WTC11 (cell line): ENCODE measurements at regions not wholly inside any gene's neighbourhood (a gene's known extent, or its start where the extent isn't known, plus 50 kb on each side); places are given as distances from the start of the nearest gene placed in this dataset.

ENCODE experiments used
- ATAC-seq: fragments of 200-7000 bp; cut with Tn5 transposase; 2 replicates; pipeline ENCODE4 v1.10.0; 2021; ENCODE audit warnings: mild to moderate bottlenecking, moderate library complexity
- CTCF ChIA-PET: fragments of 300-600 bp; sonication (Branson Sonifier 250); formaldehyde crosslinking; loops from one replicate; lab custom pipeline; 2021; ENCODE audit warnings: antibody characterized with exemption; lab: Charles Lee
- POLR2A ChIA-PET: fragments of 350-600 bp; sonication (Branson Sonifier 250); formaldehyde crosslinking; loops from one replicate; lab custom pipeline; 2021; ENCODE audit warnings: antibody characterized with exemption; lab: Charles Lee
- DNase-seq: peaks from one replicate; pipeline ENCODE4 v3.0.0; 2021; ENCODE audit warnings: low spot score
- H3K27ac Mint-ChIP-seq: 2 replicates; pipeline ENCODE4 v1.8.0; 2021; ENCODE audit warnings: mixed read lengths
- H3K27me3 Mint-ChIP-seq: 2 replicates; pipeline ENCODE4 v1.8.0; 2021; ENCODE audit warnings: low read depth, mild to moderate bottlenecking, moderate library complexity, mixed read lengths
- H3K36me3 Mint-ChIP-seq: 2 replicates; pipeline ENCODE4 v1.8.0; 2021; ENCODE audit warnings: mixed read lengths
- H3K4me1 Mint-ChIP-seq: 2 replicates; pipeline ENCODE4 v1.8.0; 2022; ENCODE audit warnings: mixed read lengths
- H3K4me3 Mint-ChIP-seq: 2 replicates; pipeline ENCODE4 v1.8.0; 2021; ENCODE audit warnings: mild to moderate bottlenecking, moderate library complexity, mixed read lengths
- H3K9me3 Mint-ChIP-seq: 2 replicates; pipeline ENCODE4 v1.8.0; 2021; ENCODE audit warnings: mixed read lengths
- FOXP1 ChIP-seq: sonication (generic); formaldehyde crosslinking; IDR thresholded peaks from 2 replicates; pipeline ENCODE4 v1.8.0; 2022; ENCODE audit warnings: missing genetic modification reagents, mild to moderate bottlenecking, moderate library complexity, borderline replicate concordance
- GRHL2 ChIP-seq: fragments of 250-450 bp; sonication (Bioruptor Pico); IDR thresholded peaks from 2 replicates; pipeline ENCODE4 v1.8.0; 2022; ENCODE audit warnings: mild to moderate bottlenecking, moderate library complexity; ENCODE audit not compliant: insufficient replicate concordance, severe bottlenecking
- JAZF1 ChIP-seq: fragments of 250-450 bp; sonication (Bioruptor Pico); IDR thresholded peaks from 2 replicates; pipeline ENCODE4 v1.9.0; 2021; ENCODE audit warnings: moderate library complexity, mild to moderate bottlenecking, inconsistent platforms
- NFYB ChIP-seq: sonication (generic); formaldehyde crosslinking; conservative IDR thresholded peaks from 2 replicates; pipeline ENCODE4 v1.8.0; 2022; ENCODE audit warnings: low read depth, missing genetic modification reagents
- PRRX2 ChIP-seq: fragments of 250-450 bp; sonication (Bioruptor Pico); IDR thresholded peaks from 2 replicates; pipeline ENCODE4 v1.8.0; 2021; ENCODE audit warnings: mild to moderate bottlenecking
- SP1 ChIP-seq: sonication (generic); formaldehyde crosslinking; conservative IDR thresholded peaks from 2 replicates; pipeline ENCODE4 v1.8.1; 2022; ENCODE audit warnings: missing genetic modification reagents
- TP53 ChIP-seq: sonication (generic); formaldehyde crosslinking; IDR thresholded peaks from 2 replicates; pipeline ENCODE4 v1.8.1; 2023; ENCODE audit warnings: mild to moderate bottlenecking, missing genetic modification reagents
- ZNF121 ChIP-seq: sonication (generic); formaldehyde crosslinking; IDR thresholded peaks from 2 replicates; pipeline ENCODE4 v1.8.0; 2023; ENCODE audit warnings: missing genetic modification reagents
- ZNF232 ChIP-seq: sonication (generic); formaldehyde crosslinking; IDR thresholded peaks from 2 replicates; pipeline ENCODE4 v1.8.0; 2022; ENCODE audit warnings: mild to moderate bottlenecking, missing genetic modification reagents
- ZNF263 ChIP-seq: sonication (generic); formaldehyde crosslinking; IDR thresholded peaks from 2 replicates; pipeline ENCODE4 v1.8.1; 2022; ENCODE audit warnings: low read depth, mild to moderate bottlenecking, moderate library complexity, missing genetic modification reagents
- ZNF317 ChIP-seq: sonication (generic); formaldehyde crosslinking; IDR thresholded peaks from 2 replicates; pipeline ENCODE4 v1.8.1; 2023; ENCODE audit warnings: low read depth, mild to moderate bottlenecking, moderate library complexity, missing genetic modification reagents, borderline replicate concordance
- TF ChIP-seq, protein P1 (sequence below): fragments of 250-450 bp; sonication (Bioruptor Pico); IDR thresholded peaks from 2 replicates; pipeline ENCODE4 v1.9.0; 2021; ENCODE audit warnings: mild to moderate bottlenecking
- TF ChIP-seq, protein P2 (sequence below): sonication (generic); formaldehyde crosslinking; IDR thresholded peaks from 2 replicates; pipeline ENCODE4 v1.8.0; 2022; ENCODE audit warnings: mild to moderate bottlenecking, missing genetic modification reagents
- TF ChIP-seq, protein P3 (sequence below): fragments of 250-450 bp; sonication (Bioruptor Pico); IDR thresholded peaks from 2 replicates; pipeline ENCODE4 v1.9.0; 2021; ENCODE audit warnings: mild to moderate bottlenecking
- TF ChIP-seq, protein P4 (sequence below): fragments of 250-450 bp; sonication (Bioruptor Pico); IDR thresholded peaks from 2 replicates; pipeline ENCODE4 v2.1.2; 2022; ENCODE audit warnings: mild to moderate bottlenecking, moderate library complexity
- TF ChIP-seq, protein P5 (sequence below): sonication (generic); formaldehyde crosslinking; IDR thresholded peaks from 2 replicates; pipeline ENCODE4 v1.8.0; 2022; ENCODE audit warnings: mild to moderate bottlenecking, missing genetic modification reagents
- TF ChIP-seq, protein P6 (sequence below): fragments of 250-450 bp; sonication (Bioruptor Pico); IDR thresholded peaks from 2 replicates; pipeline ENCODE4 v1.9.0; 2021; ENCODE audit warnings: moderate library complexity, mild to moderate bottlenecking, inconsistent platforms, borderline replicate concordance
- TF ChIP-seq, protein P7 (sequence below): sonication (generic); formaldehyde crosslinking; IDR thresholded peaks from 2 replicates; pipeline ENCODE4 v1.8.0; 2023; ENCODE audit warnings: mild to moderate bottlenecking, missing genetic modification reagents
- TF ChIP-seq, protein P8 (sequence below): sonication (generic); formaldehyde crosslinking; IDR thresholded peaks from 2 replicates; pipeline ENCODE4 v1.8.0; 2023; ENCODE audit warnings: missing genetic modification reagents

DNA sequence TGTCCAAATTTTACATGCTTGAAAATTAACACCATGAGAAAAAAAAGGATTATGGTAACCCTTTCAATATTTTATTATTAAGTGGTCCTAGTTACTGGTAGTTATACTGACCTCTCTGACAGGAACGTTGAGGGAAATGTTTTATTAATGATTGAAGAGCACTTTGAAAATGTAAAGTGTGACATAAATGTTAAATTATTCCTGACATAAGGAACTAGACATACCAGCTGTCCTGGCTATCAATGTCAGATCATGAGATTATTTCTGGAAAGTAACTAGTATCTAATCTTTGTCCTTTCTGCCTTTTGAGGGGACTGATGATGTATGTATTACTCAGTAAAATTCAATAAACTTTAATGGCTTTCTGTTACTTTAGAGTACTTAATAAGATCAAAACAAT is 1538.5 kb upstream of the CDH6 start:
- no peaks in the 10 kb centered on the region; the same call in none of the 2 replicates for H3K27me3 Mint-ChIP-seq
- DNase-seq (no peak), ATAC-seq (no peak)
- CTCF ChIA-PET: no interaction called here
- TF ChIP-seq PRRX2 (CRISPR knock-in tag): no peak
- TF ChIP-seq, protein P1, sequence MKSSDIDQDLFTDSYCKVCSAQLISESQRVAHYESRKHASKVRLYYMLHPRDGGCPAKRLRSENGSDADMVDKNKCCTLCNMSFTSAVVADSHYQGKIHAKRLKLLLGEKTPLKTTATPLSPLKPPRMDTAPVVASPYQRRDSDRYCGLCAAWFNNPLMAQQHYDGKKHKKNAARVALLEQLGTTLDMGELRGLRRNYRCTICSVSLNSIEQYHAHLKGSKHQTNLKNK (CRISPR knock-in tag): no peak
- TF ChIP-seq, protein P2, sequence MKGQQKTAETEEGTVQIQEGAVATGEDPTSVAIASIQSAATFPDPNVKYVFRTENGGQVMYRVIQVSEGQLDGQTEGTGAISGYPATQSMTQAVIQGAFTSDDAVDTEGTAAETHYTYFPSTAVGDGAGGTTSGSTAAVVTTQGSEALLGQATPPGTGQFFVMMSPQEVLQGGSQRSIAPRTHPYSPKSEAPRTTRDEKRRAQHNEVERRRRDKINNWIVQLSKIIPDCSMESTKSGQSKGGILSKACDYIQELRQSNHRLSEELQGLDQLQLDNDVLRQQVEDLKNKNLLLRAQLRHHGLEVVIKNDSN: no peak
- TF ChIP-seq, protein P3, sequence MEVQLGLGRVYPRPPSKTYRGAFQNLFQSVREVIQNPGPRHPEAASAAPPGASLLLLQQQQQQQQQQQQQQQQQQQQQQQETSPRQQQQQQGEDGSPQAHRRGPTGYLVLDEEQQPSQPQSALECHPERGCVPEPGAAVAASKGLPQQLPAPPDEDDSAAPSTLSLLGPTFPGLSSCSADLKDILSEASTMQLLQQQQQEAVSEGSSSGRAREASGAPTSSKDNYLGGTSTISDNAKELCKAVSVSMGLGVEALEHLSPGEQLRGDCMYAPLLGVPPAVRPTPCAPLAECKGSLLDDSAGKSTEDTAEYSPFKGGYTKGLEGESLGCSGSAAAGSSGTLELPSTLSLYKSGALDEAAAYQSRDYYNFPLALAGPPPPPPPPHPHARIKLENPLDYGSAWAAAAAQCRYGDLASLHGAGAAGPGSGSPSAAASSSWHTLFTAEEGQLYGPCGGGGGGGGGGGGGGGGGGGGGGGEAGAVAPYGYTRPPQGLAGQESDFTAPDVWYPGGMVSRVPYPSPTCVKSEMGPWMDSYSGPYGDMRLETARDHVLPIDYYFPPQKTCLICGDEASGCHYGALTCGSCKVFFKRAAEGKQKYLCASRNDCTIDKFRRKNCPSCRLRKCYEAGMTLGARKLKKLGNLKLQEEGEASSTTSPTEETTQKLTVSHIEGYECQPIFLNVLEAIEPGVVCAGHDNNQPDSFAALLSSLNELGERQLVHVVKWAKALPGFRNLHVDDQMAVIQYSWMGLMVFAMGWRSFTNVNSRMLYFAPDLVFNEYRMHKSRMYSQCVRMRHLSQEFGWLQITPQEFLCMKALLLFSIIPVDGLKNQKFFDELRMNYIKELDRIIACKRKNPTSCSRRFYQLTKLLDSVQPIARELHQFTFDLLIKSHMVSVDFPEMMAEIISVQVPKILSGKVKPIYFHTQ: no peak
- TF ChIP-seq, protein P4, sequence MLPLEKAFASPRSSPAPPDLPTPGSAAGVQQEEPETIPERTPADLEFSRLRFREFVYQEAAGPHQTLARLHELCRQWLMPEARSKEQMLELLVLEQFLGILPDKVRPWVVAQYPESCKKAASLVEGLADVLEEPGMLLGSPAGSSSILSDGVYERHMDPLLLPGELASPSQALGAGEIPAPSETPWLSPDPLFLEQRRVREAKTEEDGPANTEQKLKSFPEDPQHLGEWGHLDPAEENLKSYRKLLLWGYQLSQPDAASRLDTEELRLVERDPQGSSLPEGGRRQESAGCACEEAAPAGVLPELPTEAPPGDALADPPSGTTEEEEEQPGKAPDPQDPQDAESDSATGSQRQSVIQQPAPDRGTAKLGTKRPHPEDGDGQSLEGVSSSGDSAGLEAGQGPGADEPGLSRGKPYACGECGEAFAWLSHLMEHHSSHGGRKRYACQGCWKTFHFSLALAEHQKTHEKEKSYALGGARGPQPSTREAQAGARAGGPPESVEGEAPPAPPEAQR (CRISPR knock-in tag): no peak
- TF ChIP-seq ZNF263 (CRISPR knock-in tag): no peak
- no peak for TF ChIP-seq NFYB
- no peak for TF ChIP-seq SP1 (CRISPR knock-in tag)
- no peak for TF ChIP-seq ZNF317
- TF ChIP-seq, all 79 proteins: peak for 0
- H3K4me3 Mint-ChIP-seq: no peak overlapping the region
- peaks cover 31% of the 10 kb centered on the region for H3K9me3 Mint-ChIP-seq
- POLR2A ChIA-PET: no interaction called here
- no peaks in the 10 kb centered on the region for H3K4me1 Mint-ChIP-seq
- peaks cover 6% of the 10 kb centered on the region; the same call in 1 of the 2 replicates for H3K36me3 Mint-ChIP-seq
- no peak overlapping the region for H3K27ac Mint-ChIP-seq

DNA sequence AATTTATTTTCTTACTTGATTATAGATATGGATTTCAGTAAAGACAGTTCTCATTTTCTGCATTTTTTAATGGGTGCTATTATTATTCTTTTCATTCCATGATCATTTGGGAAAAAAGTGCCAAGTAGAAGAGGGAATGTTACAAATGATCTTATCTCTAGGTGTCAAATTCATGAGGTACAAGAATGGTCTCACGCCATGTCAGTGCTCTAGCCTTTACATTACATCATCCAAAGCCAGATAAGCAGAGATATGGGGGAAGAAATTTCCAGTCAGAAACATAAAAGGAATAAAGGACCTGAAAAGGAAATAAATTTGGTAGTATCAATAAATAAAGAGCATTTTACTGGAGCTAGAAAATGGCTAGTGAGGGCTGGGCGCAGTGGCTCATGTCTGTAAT is 1544.2 kb upstream of the CDH6 start:
- TF ChIP-seq SP1 (CRISPR knock-in tag) (no peak), PRRX2 (CRISPR knock-in tag) (no peak), FOXP1 (no peak), ZNF232 (no peak), TP53 (CRISPR knock-in tag) (no peak), GRHL2 (CRISPR knock-in tag) (no peak)
- TF ChIP-seq, protein P5, sequence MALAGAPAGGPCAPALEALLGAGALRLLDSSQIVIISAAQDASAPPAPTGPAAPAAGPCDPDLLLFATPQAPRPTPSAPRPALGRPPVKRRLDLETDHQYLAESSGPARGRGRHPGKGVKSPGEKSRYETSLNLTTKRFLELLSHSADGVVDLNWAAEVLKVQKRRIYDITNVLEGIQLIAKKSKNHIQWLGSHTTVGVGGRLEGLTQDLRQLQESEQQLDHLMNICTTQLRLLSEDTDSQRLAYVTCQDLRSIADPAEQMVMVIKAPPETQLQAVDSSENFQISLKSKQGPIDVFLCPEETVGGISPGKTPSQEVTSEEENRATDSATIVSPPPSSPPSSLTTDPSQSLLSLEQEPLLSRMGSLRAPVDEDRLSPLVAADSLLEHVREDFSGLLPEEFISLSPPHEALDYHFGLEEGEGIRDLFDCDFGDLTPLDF (CRISPR knock-in tag): no peak
- TF ChIP-seq, protein P6, sequence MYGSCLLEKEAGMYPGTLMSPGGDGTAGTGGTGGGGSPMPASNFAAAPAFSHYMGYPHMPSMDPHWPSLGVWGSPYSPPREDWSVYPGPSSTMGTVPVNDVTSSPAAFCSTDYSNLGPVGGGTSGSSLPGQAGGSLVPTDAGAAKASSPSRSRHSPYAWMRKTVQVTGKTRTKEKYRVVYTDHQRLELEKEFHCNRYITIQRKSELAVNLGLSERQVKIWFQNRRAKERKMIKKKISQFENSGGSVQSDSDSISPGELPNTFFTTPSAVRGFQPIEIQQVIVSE (CRISPR knock-in tag): no peak
- no peaks in the 10 kb centered on the region for H3K4me1 Mint-ChIP-seq
- ChIA-PET CTCF (interaction anchor here (0.7 kb wide), 1 partner anchor 113 kb away, joined by 4 read pairs; no protein-coding TSS in a partner anchor), POLR2A (no interaction called here)
- H3K4me3 Mint-ChIP-seq: no peak overlapping the region
- H3K36me3 Mint-ChIP-seq: peaks cover 6% of the 10 kb centered on the region
- no peaks in the 10 kb centered on the region for H3K27me3 Mint-ChIP-seq
- ATAC-seq (no peak), DNase-seq (no peak)
- H3K27ac Mint-ChIP-seq: no peak overlapping the region
- peaks cover 22% of the 10 kb centered on the region for H3K9me3 Mint-ChIP-seq

DNA sequence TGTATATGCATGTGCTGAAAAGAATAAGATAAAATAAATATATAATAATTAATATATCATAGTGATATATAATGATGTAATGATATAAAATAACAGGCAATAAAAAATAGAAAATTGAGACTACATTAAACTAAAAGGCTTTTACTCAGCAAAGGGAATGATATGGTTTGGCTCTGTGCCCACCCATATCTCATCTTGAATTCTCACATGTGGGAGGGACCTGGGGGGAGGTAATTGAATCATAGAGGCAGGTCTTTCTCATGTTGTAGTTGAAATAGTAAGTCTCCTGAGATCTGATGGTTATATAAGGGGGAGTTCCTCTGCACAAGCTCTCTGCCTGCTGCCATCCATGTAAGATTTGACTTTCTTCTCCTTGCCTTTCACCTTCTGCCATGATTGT is 1550.9 kb upstream of the CDH6 start:
- ATAC-seq (no peak), DNase-seq (no peak)
- H3K4me1 Mint-ChIP-seq: no peaks in the 10 kb centered on the region
- peaks cover 15% of the 10 kb centered on the region for H3K36me3 Mint-ChIP-seq
- no peak overlapping the region for H3K27ac Mint-ChIP-seq
- H3K9me3 Mint-ChIP-seq: peaks cover 26% of the 10 kb centered on the region
- H3K27me3 Mint-ChIP-seq: no peaks in the 10 kb centered on the region
- POLR2A ChIA-PET: no interaction called here
- CTCF ChIA-PET: no interaction called here
- no peak overlapping the region for H3K4me3 Mint-ChIP-seq
- TF ChIP-seq JAZF1 (CRISPR knock-in tag) (no peak), TP53 (CRISPR knock-in tag) (no peak), ZNF121 (CRISPR knock-in tag) (no peak)
- TF ChIP-seq, protein P7, sequence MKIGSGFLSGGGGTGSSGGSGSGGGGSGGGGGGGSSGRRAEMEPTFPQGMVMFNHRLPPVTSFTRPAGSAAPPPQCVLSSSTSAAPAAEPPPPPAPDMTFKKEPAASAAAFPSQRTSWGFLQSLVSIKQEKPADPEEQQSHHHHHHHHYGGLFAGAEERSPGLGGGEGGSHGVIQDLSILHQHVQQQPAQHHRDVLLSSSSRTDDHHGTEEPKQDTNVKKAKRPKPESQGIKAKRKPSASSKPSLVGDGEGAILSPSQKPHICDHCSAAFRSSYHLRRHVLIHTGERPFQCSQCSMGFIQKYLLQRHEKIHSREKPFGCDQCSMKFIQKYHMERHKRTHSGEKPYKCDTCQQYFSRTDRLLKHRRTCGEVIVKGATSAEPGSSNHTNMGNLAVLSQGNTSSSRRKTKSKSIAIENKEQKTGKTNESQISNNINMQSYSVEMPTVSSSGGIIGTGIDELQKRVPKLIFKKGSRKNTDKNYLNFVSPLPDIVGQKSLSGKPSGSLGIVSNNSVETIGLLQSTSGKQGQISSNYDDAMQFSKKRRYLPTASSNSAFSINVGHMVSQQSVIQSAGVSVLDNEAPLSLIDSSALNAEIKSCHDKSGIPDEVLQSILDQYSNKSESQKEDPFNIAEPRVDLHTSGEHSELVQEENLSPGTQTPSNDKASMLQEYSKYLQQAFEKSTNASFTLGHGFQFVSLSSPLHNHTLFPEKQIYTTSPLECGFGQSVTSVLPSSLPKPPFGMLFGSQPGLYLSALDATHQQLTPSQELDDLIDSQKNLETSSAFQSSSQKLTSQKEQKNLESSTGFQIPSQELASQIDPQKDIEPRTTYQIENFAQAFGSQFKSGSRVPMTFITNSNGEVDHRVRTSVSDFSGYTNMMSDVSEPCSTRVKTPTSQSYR (CRISPR knock-in tag): no peak
- TF ChIP-seq, protein P8, sequence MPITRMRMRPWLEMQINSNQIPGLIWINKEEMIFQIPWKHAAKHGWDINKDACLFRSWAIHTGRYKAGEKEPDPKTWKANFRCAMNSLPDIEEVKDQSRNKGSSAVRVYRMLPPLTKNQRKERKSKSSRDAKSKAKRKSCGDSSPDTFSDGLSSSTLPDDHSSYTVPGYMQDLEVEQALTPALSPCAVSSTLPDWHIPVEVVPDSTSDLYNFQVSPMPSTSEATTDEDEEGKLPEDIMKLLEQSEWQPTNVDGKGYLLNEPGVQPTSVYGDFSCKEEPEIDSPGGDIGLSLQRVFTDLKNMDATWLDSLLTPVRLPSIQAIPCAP (CRISPR knock-in tag): no peak
